WTC11 (cell line): ENCODE measurements at regions not wholly inside any gene's neighbourhood (a gene's known extent, or its start where the extent isn't known, plus 50 kb on each side); places are given as distances from the start of the nearest gene placed in this dataset.
"Not testable (repeated sequence)": the region's sequence is repeated elsewhere in the genome, so short reads cannot be mapped to it uniquely, and the experiment has no call there.

Experiments
- ATAC-seq: fragments of 200-7000 bp; cut with Tn5 transposase; 2 replicates; pipeline ENCODE4 v1.10.0; 2021; ENCODE audit warnings: mild to moderate bottlenecking, moderate library complexity
- CTCF ChIA-PET: fragments of 300-600 bp; sonication (Branson Sonifier 250); formaldehyde crosslinking; loops from one replicate; lab custom pipeline; 2021; ENCODE audit warnings: antibody characterized with exemption; lab: Charles Lee
- POLR2A ChIA-PET: fragments of 350-600 bp; sonication (Branson Sonifier 250); formaldehyde crosslinking; loops from one replicate; lab custom pipeline; 2021; ENCODE audit warnings: antibody characterized with exemption; lab: Charles Lee
- DNase-seq: peaks from one replicate; pipeline ENCODE4 v3.0.0; 2021; ENCODE audit warnings: low spot score
- H3K27ac Mint-ChIP-seq: 2 replicates; pipeline ENCODE4 v1.8.0; 2021; ENCODE audit warnings: mixed read lengths
- H3K27me3 Mint-ChIP-seq: 2 replicates; pipeline ENCODE4 v1.8.0; 2021; ENCODE audit warnings: low read depth, mild to moderate bottlenecking, moderate library complexity, mixed read lengths
- H3K36me3 Mint-ChIP-seq: 2 replicates; pipeline ENCODE4 v1.8.0; 2021; ENCODE audit warnings: mixed read lengths
- H3K4me1 Mint-ChIP-seq: 2 replicates; pipeline ENCODE4 v1.8.0; 2022; ENCODE audit warnings: mixed read lengths
- H3K4me3 Mint-ChIP-seq: 2 replicates; pipeline ENCODE4 v1.8.0; 2021; ENCODE audit warnings: mild to moderate bottlenecking, moderate library complexity, mixed read lengths
- H3K9me3 Mint-ChIP-seq: 2 replicates; pipeline ENCODE4 v1.8.0; 2021; ENCODE audit warnings: mixed read lengths
- ATF1 ChIP-seq: sonication (generic); formaldehyde crosslinking; IDR thresholded peaks from 2 replicates; pipeline ENCODE4 v1.8.1; 2023; ENCODE audit warnings: mild to moderate bottlenecking, moderate library complexity, missing genetic modification reagents
- ESRRA ChIP-seq: sonication (generic); formaldehyde crosslinking; IDR thresholded peaks from 2 replicates; pipeline ENCODE4 v1.8.1; 2022; ENCODE audit warnings: mild to moderate bottlenecking, missing genetic modification reagents, borderline replicate concordance
- FOXP1 ChIP-seq: sonication (generic); formaldehyde crosslinking; IDR thresholded peaks from 2 replicates; pipeline ENCODE4 v1.8.0; 2022; ENCODE audit warnings: missing genetic modification reagents, mild to moderate bottlenecking, moderate library complexity, borderline replicate concordance
- HMGA2 ChIP-seq: fragments of 250-450 bp; sonication (Bioruptor Pico); IDR thresholded peaks from 2 replicates; pipeline ENCODE4 v1.4.0; 2021; ENCODE audit warnings: mild to moderate bottlenecking, moderate library complexity
- IRF2 ChIP-seq: sonication (generic); formaldehyde crosslinking; IDR thresholded peaks from 2 replicates; pipeline ENCODE4 v1.8.0; 2022; ENCODE audit warnings: low read depth, missing genetic modification reagents, borderline replicate concordance
- JAZF1 ChIP-seq: fragments of 250-450 bp; sonication (Bioruptor Pico); IDR thresholded peaks from 2 replicates; pipeline ENCODE4 v1.9.0; 2021; ENCODE audit warnings: moderate library complexity, mild to moderate bottlenecking, inconsistent platforms
- SOX15 ChIP-seq: fragments of 250-450 bp; sonication (Bioruptor Pico); IDR thresholded peaks from 2 replicates; pipeline ENCODE4 v1.9.0; 2021; ENCODE audit warnings: mild to moderate bottlenecking
- ZBTB21 ChIP-seq: sonication (generic); formaldehyde crosslinking; IDR thresholded peaks from 2 replicates; pipeline ENCODE4 v1.8.1; 2023; ENCODE audit warnings: mild to moderate bottlenecking, missing genetic modification reagents, borderline replicate concordance
- ZNF423 ChIP-seq: fragments of 250-450 bp; sonication (Bioruptor Pico); IDR thresholded peaks from 2 replicates; pipeline ENCODE4 v2.1.2; 2022; ENCODE audit warnings: mild to moderate bottlenecking, moderate library complexity
- ZNF671 ChIP-seq: fragments of 250-450 bp; sonication (Bioruptor Pico); IDR thresholded peaks from 2 replicates; pipeline ENCODE4 v1.8.0; 2021; ENCODE audit warnings: mild to moderate bottlenecking
- TF ChIP-seq, protein P1 (sequence below): sonication (generic); formaldehyde crosslinking; IDR thresholded peaks from 2 replicates; pipeline ENCODE4 v1.8.1; 2023; ENCODE audit warnings: mild to moderate bottlenecking, missing genetic modification reagents, moderate library complexity
- TF ChIP-seq, protein P2 (sequence below): sonication (generic); formaldehyde crosslinking; IDR thresholded peaks from 2 replicates; pipeline ENCODE4 v1.8.1; 2023; ENCODE audit warnings: mild to moderate bottlenecking, moderate library complexity, missing genetic modification reagents
- TF ChIP-seq, protein P3 (sequence below): sonication (generic); formaldehyde crosslinking; IDR thresholded peaks from 2 replicates; pipeline ENCODE4 v1.8.1; 2022; ENCODE audit warnings: missing genetic modification reagents, borderline replicate concordance
- TF ChIP-seq, protein P4 (sequence below): sonication (generic); formaldehyde crosslinking; IDR thresholded peaks from 2 replicates; pipeline ENCODE4 v1.8.0; 2022; ENCODE audit warnings: mild to moderate bottlenecking, missing genetic modification reagents
- TF ChIP-seq, protein P5 (sequence below): sonication (generic); formaldehyde crosslinking; IDR thresholded peaks from 2 replicates; pipeline ENCODE4 v1.8.1; 2023; ENCODE audit warnings: mild to moderate bottlenecking, missing genetic modification reagents
- TF ChIP-seq, protein P6 (sequence below): sonication (generic); formaldehyde crosslinking; IDR thresholded peaks from 2 replicates; pipeline ENCODE4 v1.8.0; 2023; ENCODE audit warnings: missing genetic modification reagents, mild to moderate bottlenecking, borderline replicate concordance
- TF ChIP-seq, protein P7 (sequence below): fragments of 250-450 bp; sonication (Bioruptor Pico); IDR thresholded peaks from 2 replicates; pipeline ENCODE4 v1.9.0; 2021; ENCODE audit warnings: moderate library complexity, mild to moderate bottlenecking, inconsistent platforms, borderline replicate concordance

DNA sequence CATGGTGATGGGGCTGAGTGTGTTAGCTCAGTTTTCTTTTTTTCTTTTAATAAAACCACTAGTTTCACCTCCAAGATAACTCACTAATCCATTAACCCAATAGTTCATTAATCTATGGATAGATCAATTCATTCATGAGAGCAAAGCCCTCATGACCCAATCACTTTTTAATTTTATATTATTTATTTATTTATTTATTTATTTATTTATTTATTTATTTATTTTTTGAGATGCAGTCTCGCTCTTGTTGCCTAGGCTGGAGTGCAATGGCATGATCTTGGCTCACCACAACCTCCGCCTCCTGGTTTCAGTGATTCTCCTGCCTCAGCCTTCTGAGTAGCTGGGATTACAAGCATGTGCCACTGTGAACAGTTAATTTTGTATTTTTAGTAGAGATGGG, 1082.4 kb downstream of the DIPK2A start:
- ATAC-seq, H3K27me3 Mint-ChIP-seq, CTCF ChIA-PET, H3K36me3 Mint-ChIP-seq, H3K4me1 Mint-ChIP-seq, DNase-seq, H3K4me3 Mint-ChIP-seq, H3K27ac Mint-ChIP-seq, POLR2A ChIA-PET: not testable (repeated sequence)
- peaks cover 18% of the 10 kb centered on the region for H3K9me3 Mint-ChIP-seq
- peak; percentile 21; the same call in 1 of the 2 replicates for TF ChIP-seq HMGA2

DNA sequence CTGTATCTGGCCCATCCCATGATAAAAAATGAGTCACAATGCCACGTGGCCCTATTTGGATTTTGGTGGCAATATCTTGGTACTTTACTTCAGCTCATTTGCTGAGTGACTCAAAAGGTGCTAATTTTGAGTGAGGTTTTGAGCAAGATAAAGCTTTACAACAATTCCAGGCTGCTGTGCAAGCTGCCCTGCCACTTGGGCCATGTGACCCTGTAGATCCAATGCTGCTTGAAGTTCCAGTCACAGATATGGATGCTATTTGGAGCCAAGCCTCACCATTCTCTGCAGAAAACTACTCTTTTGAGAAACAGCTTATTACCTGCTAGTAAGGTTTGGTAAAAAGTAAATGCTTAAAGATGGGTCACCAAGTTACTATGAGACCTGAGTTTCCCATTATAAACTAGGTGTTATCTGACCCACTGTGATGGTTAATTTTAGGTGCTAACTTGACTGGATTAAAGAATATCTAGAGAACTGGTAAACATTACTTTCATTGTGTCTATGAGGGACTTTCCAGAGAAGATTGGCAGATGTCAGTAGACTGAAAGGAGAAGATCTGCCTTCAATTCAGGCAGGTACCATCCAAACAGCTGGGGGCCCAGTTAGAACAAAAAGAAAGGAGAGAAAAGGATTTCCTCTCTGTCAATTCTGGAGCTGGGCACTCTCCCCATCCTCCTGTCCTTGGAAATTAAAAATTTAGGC, 1083.9 kb downstream of the DIPK2A start:
- ChIA-PET POLR2A (no interaction called here), CTCF (interaction anchor here (0.6 kb wide), 1 partner anchor 39 kb away, joined by 3 read pairs; no protein-coding TSS in a partner anchor)
- peaks cover 29% of the 10 kb centered on the region for H3K9me3 Mint-ChIP-seq
- H3K27me3 Mint-ChIP-seq, result no peaks in the 10 kb centered on the region
- DNase-seq, result no peak
- no peak overlapping the region for H3K27ac Mint-ChIP-seq
- TF ChIP-seq, protein P1, sequence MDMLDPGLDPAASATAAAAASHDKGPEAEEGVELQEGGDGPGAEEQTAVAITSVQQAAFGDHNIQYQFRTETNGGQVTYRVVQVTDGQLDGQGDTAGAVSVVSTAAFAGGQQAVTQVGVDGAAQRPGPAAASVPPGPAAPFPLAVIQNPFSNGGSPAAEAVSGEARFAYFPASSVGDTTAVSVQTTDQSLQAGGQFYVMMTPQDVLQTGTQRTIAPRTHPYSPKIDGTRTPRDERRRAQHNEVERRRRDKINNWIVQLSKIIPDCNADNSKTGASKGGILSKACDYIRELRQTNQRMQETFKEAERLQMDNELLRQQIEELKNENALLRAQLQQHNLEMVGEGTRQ (CRISPR knock-in tag), result no peak
- TF ChIP-seq, protein P2, sequence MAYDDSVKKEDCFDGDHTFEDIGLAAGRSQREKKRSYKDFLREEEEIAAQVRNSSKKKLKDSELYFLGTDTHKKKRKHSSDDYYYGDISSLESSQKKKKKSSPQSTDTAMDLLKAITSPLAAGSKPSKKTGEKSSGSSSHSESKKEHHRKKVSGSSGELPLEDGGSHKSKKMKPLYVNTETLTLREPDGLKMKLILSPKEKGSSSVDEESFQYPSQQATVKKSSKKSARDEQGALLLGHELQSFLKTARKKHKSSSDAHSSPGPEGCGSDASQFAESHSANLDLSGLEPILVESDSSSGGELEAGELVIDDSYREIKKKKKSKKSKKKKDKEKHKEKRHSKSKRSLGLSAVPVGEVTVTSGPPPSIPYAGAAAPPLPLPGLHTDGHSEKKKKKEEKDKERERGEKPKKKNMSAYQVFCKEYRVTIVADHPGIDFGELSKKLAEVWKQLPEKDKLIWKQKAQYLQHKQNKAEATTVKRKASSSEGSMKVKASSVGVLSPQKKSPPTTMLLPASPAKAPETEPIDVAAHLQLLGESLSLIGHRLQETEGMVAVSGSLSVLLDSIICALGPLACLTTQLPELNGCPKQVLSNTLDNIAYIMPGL (CRISPR knock-in tag), result no peak
- TF ChIP-seq SOX15, result no peak
- TF ChIP-seq, protein P3, sequence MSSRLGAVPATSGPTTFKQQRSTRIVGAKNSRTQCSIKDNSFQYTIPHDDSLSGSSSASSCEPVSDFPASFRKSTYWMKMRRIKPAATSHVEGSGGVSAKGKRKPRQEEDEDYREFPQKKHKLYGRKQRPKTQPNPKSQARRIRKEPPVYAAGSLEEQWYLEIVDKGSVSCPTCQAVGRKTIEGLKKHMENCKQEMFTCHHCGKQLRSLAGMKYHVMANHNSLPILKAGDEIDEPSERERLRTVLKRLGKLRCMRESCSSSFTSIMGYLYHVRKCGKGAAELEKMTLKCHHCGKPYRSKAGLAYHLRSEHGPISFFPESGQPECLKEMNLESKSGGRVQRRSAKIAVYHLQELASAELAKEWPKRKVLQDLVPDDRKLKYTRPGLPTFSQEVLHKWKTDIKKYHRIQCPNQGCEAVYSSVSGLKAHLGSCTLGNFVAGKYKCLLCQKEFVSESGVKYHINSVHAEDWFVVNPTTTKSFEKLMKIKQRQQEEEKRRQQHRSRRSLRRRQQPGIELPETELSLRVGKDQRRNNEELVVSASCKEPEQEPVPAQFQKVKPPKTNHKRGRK (CRISPR knock-in tag), result no peak
- no peak for TF ChIP-seq ESRRA (CRISPR knock-in tag)
- no peak for TF ChIP-seq FOXP1 (CRISPR knock-in tag)
- TF ChIP-seq, protein P4, sequence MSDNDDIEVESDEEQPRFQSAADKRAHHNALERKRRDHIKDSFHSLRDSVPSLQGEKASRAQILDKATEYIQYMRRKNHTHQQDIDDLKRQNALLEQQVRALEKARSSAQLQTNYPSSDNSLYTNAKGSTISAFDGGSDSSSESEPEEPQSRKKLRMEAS (CRISPR knock-in tag), result no peak
- TF ChIP-seq, protein P5, sequence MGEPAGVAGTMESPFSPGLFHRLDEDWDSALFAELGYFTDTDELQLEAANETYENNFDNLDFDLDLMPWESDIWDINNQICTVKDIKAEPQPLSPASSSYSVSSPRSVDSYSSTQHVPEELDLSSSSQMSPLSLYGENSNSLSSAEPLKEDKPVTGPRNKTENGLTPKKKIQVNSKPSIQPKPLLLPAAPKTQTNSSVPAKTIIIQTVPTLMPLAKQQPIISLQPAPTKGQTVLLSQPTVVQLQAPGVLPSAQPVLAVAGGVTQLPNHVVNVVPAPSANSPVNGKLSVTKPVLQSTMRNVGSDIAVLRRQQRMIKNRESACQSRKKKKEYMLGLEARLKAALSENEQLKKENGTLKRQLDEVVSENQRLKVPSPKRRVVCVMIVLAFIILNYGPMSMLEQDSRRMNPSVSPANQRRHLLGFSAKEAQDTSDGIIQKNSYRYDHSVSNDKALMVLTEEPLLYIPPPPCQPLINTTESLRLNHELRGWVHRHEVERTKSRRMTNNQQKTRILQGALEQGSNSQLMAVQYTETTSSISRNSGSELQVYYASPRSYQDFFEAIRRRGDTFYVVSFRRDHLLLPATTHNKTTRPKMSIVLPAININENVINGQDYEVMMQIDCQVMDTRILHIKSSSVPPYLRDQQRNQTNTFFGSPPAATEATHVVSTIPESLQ, result no peak
- no peak for TF ChIP-seq ATF1
- no peak for TF ChIP-seq ZNF423
- TF ChIP-seq, protein P6, sequence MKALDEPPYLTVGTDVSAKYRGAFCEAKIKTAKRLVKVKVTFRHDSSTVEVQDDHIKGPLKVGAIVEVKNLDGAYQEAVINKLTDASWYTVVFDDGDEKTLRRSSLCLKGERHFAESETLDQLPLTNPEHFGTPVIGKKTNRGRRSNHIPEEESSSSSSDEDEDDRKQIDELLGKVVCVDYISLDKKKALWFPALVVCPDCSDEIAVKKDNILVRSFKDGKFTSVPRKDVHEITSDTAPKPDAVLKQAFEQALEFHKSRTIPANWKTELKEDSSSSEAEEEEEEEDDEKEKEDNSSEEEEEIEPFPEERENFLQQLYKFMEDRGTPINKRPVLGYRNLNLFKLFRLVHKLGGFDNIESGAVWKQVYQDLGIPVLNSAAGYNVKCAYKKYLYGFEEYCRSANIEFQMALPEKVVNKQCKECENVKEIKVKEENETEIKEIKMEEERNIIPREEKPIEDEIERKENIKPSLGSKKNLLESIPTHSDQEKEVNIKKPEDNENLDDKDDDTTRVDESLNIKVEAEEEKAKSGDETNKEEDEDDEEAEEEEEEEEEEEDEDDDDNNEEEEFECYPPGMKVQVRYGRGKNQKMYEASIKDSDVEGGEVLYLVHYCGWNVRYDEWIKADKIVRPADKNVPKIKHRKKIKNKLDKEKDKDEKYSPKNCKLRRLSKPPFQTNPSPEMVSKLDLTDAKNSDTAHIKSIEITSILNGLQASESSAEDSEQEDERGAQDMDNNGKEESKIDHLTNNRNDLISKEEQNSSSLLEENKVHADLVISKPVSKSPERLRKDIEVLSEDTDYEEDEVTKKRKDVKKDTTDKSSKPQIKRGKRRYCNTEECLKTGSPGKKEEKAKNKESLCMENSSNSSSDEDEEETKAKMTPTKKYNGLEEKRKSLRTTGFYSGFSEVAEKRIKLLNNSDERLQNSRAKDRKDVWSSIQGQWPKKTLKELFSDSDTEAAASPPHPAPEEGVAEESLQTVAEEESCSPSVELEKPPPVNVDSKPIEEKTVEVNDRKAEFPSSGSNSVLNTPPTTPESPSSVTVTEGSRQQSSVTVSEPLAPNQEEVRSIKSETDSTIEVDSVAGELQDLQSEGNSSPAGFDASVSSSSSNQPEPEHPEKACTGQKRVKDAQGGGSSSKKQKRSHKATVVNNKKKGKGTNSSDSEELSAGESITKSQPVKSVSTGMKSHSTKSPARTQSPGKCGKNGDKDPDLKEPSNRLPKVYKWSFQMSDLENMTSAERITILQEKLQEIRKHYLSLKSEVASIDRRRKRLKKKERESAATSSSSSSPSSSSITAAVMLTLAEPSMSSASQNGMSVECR (CRISPR knock-in tag), result no peak
- TF ChIP-seq ZNF671, result no peak
- TF ChIP-seq, protein P7, sequence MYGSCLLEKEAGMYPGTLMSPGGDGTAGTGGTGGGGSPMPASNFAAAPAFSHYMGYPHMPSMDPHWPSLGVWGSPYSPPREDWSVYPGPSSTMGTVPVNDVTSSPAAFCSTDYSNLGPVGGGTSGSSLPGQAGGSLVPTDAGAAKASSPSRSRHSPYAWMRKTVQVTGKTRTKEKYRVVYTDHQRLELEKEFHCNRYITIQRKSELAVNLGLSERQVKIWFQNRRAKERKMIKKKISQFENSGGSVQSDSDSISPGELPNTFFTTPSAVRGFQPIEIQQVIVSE (CRISPR knock-in tag), result no peak
- no peak for TF ChIP-seq ZBTB21 (CRISPR knock-in tag)
- no peak for TF ChIP-seq IRF2 (CRISPR knock-in tag)
- no peak for TF ChIP-seq JAZF1 (CRISPR knock-in tag)
- TF ChIP-seq, all 79 proteins: peak for 0
- H3K36me3 Mint-ChIP-seq, result peaks cover 10% of the 10 kb centered on the region
- no peak for ATAC-seq
- H3K4me3 Mint-ChIP-seq, result no peak overlapping the region
- H3K4me1 Mint-ChIP-seq, result no peaks in the 10 kb centered on the region
